IPS-15b (cell line): ENCODE measurements at regions not wholly inside any gene's neighbourhood (a gene's known extent, or its start where the extent isn't known, plus 50 kb on each side); places are given as distances from the start of the nearest gene placed in this dataset.

Experiments
- H3K27me3 ChIP-seq: one replicate; pipeline ENCODE4 v1.6.1; 2013; ENCODE audit warnings: low read length; ENCODE audit not compliant: control insufficient read depth, insufficient read depth
- H3K36me3 ChIP-seq: one replicate; pipeline ENCODE4 v1.6.1; 2013; ENCODE audit warnings: low read length; ENCODE audit not compliant: control insufficient read depth, insufficient read depth
- H3K4me1 ChIP-seq: one replicate; pipeline ENCODE4 v1.6.1; 2013; ENCODE audit warnings: mild to moderate bottlenecking, low read length; ENCODE audit not compliant: control insufficient read depth, insufficient read depth
- H3K4me3 ChIP-seq: one replicate; pipeline ENCODE4 v1.5.1; 2013; ENCODE audit warnings: low read depth, low read length
- H3K9ac ChIP-seq: one replicate; pipeline ENCODE4 v1.6.1; 2013; ENCODE audit warnings: low read depth, mild to moderate bottlenecking, low read length
- H3K9me3 ChIP-seq: one replicate; pipeline ENCODE4 v1.6.1; 2013; ENCODE audit warnings: mild to moderate bottlenecking, low read length; ENCODE audit not compliant: control insufficient read depth, insufficient read depth

GRCh38 chr14:65210118-65210821 is 108.0 kb upstream of the MAX start:
- H3K4me3 ChIP-seq, result no peak overlapping the region
- no peaks in the 10 kb centered on the region for H3K9me3 ChIP-seq
- no peaks in the 10 kb centered on the region for H3K36me3 ChIP-seq
- no peaks in the 10 kb centered on the region for H3K27me3 ChIP-seq
- no peaks in the 10 kb centered on the region for H3K4me1 ChIP-seq
- H3K9ac ChIP-seq, result no peak overlapping the region

GRCh38 chr14:65210822-65211182 is 108.5 kb upstream of the MAX start:
- Histone ChIP-seq H3K4me1 (no peaks in the 10 kb centered on the region), H3K9ac (no peak overlapping the region), H3K27me3 (no peaks in the 10 kb centered on the region), H3K4me3 (no peak overlapping the region), H3K9me3 (no peaks in the 10 kb centered on the region), H3K36me3 (no peaks in the 10 kb centered on the region)

DNA sequence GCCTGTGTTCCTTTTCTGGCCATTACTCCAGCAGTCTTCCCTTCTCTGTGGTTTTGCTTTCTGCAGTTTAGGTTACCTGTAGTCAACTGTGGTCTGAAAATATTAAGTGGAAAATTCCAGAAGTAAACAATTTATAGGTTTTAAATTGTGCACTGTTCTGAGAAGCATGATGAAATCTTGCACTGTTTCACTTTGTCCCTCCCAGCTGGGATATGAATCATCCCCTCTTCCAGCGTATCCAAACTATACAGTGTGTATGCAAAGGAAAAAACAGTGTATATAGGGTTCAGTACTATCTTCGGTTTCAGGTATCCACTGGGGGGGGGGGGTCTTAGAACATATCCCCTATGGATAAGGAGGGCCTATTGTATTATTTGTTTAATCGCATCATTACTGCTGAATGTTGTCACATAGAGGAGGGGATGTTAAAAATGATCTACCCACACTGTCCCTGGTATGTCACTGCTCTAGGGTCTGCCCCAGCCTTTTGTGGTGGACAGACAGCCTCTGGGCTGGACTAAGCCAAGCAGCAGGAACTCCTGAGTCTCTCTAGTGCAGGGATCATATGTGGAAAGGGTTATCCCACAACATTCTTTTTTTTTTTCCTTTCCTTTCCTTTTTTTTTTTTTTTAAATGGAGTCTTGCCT is 109.1 kb upstream of the MAX start:
- Histone ChIP-seq H3K9me3 (no peaks in the 10 kb centered on the region), H3K4me3 (no peak overlapping the region), H3K36me3 (no peaks in the 10 kb centered on the region), H3K9ac (no peak overlapping the region), H3K4me1 (no peaks in the 10 kb centered on the region), H3K27me3 (no peaks in the 10 kb centered on the region)

GRCh38 chr14:65213316-65213715 is 111.0 kb upstream of the MAX start:
- H3K9ac ChIP-seq, result no peak overlapping the region
- no peaks in the 10 kb centered on the region for H3K4me1 ChIP-seq
- H3K36me3 ChIP-seq, result no peaks in the 10 kb centered on the region
- no peaks in the 10 kb centered on the region for H3K27me3 ChIP-seq
- H3K4me3 ChIP-seq, result no peak overlapping the region
- no peaks in the 10 kb centered on the region for H3K9me3 ChIP-seq

- no peak overlapping the region for H3K9ac ChIP-seq
- no peaks in the 10 kb centered on the region for H3K36me3 ChIP-seq
- no peaks in the 10 kb centered on the region for H3K4me1 ChIP-seq
- H3K4me3 ChIP-seq, result no peak overlapping the region
- no peaks in the 10 kb centered on the region for H3K27me3 ChIP-seq
- H3K9me3 ChIP-seq, result no peaks in the 10 kb centered on the region
Measured at GRCh38 chr14:65214741-65215140, 112.4 kb upstream of the MAX start.

DNA sequence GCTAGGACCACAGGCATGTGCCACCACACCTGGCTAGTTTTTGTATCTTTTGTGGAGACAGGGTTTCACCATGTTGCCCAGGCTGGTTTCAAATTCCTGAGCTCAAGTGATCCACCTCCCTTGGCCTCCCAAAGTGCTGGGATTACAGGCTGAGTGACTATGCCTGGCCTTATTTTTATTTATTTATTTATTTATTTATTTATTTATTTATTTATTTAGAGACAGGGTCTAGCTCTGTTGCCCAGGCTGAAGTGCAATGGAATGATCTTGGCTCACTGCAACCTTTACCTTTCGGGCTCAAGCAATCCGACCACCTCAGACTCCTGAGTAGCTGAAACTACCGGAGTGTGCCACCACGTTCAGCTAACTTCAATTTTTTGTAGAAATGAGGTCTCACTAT is 117.0 kb upstream of the MAX start:
- Histone ChIP-seq H3K27me3 (no peaks in the 10 kb centered on the region), H3K9ac (no peak overlapping the region), H3K36me3 (no peaks in the 10 kb centered on the region), H3K4me1 (no peaks in the 10 kb centered on the region), H3K4me3 (no peak overlapping the region), H3K9me3 (no peaks in the 10 kb centered on the region)

DNA sequence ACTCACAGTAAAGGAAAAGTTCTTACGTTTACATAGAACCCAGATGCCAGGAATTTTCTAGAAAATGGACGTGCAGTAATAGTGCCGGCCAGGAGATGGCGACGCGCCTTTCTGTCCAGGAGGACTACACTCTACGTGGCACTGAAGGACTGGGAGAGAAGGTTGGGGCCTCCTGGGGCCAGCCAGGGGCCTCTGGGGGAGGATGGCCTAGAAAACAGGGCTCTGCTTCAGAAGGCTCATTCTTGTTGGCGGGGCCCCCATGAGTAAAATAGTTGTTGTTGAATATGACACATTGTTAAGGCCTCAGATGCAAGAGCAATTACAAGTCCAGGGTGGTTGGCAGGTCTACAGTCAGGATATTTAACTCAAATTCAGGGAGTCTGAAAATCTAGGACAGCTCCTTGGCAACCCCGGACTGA is 120.1 kb upstream of the MAX start:
- Histone ChIP-seq H3K27me3 (no peaks in the 10 kb centered on the region), H3K9ac (no peak overlapping the region), H3K9me3 (no peaks in the 10 kb centered on the region), H3K36me3 (no peaks in the 10 kb centered on the region), H3K4me1 (peaks cover 6% of the 10 kb centered on the region), H3K4me3 (no peak overlapping the region)

GRCh38 chr14:65223636-65224035 is 121.3 kb upstream of the MAX start:
- Histone ChIP-seq H3K9me3 (no peaks in the 10 kb centered on the region), H3K36me3 (no peaks in the 10 kb centered on the region), H3K4me1 (peaks cover 6% of the 10 kb centered on the region), H3K9ac (no peak overlapping the region), H3K4me3 (no peak overlapping the region), H3K27me3 (no peaks in the 10 kb centered on the region)

GRCh38 chr14:65224799-65225198 is 122.5 kb upstream of the MAX start:
- Histone ChIP-seq H3K9ac (no peak overlapping the region), H3K9me3 (no peaks in the 10 kb centered on the region), H3K36me3 (no peaks in the 10 kb centered on the region), H3K4me1 (peaks cover 6% of the 10 kb centered on the region), H3K27me3 (no peaks in the 10 kb centered on the region), H3K4me3 (no peak overlapping the region)

GRCh38 chr14:65225299-65226159 is 123.2 kb upstream of the MAX start:
- Histone ChIP-seq H3K27me3 (no peaks in the 10 kb centered on the region), H3K4me1 (peaks cover 10% of the 10 kb centered on the region)

GRCh38 chr14:65226824-65227604 is 124.7 kb upstream of the MAX start:
- no peak overlapping the region for H3K9ac ChIP-seq
- no peaks in the 10 kb centered on the region for H3K9me3 ChIP-seq
- H3K4me3 ChIP-seq, result no peak overlapping the region
- H3K36me3 ChIP-seq, result no peaks in the 10 kb centered on the region
- no peaks in the 10 kb centered on the region for H3K27me3 ChIP-seq
- H3K4me1 ChIP-seq, result peaks cover 18% of the 10 kb centered on the region

More at GRCh38 chr14:65225299-65226159, 123.2 kb upstream of the MAX start:
- no peak overlapping the region for H3K4me3 ChIP-seq
- no peak overlapping the region for H3K9ac ChIP-seq
- no peaks in the 10 kb centered on the region for H3K36me3 ChIP-seq
- H3K9me3 ChIP-seq, result no peaks in the 10 kb centered on the region
